ENCODE measurements at regions not wholly inside any gene's neighbourhood (a gene's known extent, or its start where the extent isn't known, plus 50 kb on each side); places are given as distances from the start of the nearest gene placed in this dataset.
A peak's percentile ranks its signal among the peaks of the same experiment; 100 is the strongest.
"Not testable (repeated sequence)": the region's sequence is repeated elsewhere in the genome, so short reads cannot be mapped to it uniquely, and the experiment has no call there.

DNA sequence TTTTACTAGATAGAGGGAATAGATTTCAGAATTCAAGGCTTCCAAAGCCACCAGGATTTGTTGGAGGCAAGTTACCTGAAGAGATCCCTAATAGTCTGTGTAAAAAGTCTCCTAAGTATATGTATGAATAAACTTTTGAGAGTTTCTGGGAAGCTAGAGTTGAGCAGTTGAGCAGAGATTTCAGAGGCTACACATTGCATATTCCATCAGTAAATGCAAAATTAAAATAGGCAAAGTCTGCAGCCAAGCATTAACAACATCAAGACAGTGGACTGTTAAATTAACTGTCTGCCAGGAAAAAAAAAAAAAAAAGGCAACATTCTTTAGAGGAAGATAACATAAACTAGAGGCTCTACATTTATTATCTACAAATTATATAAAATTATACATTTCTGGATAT, 420.4 kb upstream of the TMEFF2 start:
- DNase-seq (no peak), ATAC-seq (ENCODE audit: poor library complexity) (no peak)
- intact Hi-C loops (cut with DNase I) = no loop called here

DNA sequence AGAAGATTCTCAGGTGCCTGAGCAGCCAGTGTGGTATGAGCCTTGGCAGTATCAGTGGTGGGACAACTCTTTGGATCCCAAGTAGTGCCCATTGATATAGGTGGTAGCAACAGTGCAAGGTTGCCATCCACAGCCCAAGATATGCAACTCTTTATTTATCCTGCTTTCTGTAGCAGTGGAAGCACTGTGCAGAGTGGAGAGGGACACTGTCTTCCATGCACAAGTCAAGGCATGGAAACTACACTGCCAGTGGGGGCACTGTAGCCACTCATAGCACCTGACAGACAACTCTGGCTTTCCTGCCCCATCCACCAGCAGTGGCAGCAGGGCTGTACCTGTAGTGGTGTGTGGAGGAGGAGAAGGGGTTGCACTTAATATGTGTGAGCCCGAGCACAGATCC, 409.6 kb upstream of the TMEFF2 start:
- no peak for DNase-seq
- ATAC-seq (ENCODE audit: poor library complexity) = no peak
- intact Hi-C loops (cut with DNase I) = no loop called here

DNA sequence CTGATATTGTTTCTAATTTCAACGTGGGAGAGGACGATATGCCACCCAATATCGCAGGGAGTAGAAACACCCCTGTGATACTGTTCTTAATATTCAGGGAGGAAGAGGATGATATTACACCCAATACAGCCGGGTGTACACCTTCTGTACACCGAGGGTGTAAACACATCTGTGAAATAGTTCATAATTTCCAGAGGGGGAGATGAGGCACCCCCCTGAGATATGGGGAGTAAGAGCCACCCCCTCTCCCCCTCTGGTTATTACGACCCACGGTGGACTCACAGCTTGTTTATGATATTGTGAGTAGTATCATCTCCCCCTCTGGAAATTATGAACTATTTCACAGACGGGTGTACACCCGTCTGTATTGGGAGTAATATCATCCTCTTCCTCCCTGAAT, 403.9 kb upstream of the TMEFF2 start:
- intact Hi-C loops (cut with DNase I); ATAC-seq (ENCODE audit: poor library complexity); DNase-seq: not testable (repeated sequence)

GRCh38 chr2:192593561-192593960, 398.8 kb upstream of the TMEFF2 start:
- ATAC-seq (ENCODE audit: poor library complexity) (no peak), DNase-seq (no peak)
- intact Hi-C loops (cut with DNase I) = no loop called here

GRCh38 chr2:192591617-192592016, 396.9 kb upstream of the TMEFF2 start:
- no peak for DNase-seq
- no peak for ATAC-seq (ENCODE audit: poor library complexity)
- intact Hi-C loops (cut with DNase I) = no loop called here

GRCh38 chr2:192585418-192585817, 390.7 kb upstream of the TMEFF2 start:
- ATAC-seq (ENCODE audit: poor library complexity) (no peak), DNase-seq (no peak)
- intact Hi-C loops (cut with DNase I) = no loop called here

DNA sequence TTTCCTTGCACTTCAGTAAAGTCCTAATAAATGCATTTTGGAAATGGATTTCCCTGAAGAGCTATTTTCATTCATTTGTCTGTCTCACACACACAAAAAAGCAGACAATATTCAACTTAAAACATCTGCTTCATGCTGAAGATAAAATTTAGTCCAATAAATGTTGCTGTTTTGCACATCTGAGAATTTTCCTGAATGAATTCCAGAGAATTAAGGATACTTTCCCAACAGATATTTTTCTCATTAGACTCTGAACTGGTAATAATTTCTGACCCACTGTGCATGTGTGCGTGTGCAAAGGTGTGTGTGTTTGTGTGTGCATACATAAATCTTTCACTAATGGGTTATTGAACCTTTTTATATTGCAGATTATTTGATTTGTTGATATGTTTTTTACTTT, 390.2 kb upstream of the TMEFF2 start:
- ATAC-seq (ENCODE audit: poor library complexity) = no peak
- DNase-seq = no peak

GRCh38 chr2:192579965-192580700, 385.4 kb upstream of the TMEFF2 start:
- ATAC-seq (ENCODE audit: poor library complexity) (no peak), DNase-seq (no peak)
- intact Hi-C loops (cut with DNase I) = no loop called here

More for the DNA sequence above, 390.2 kb upstream of the TMEFF2 start:
- intact Hi-C loops (cut with DNase I) = no loop called here

GRCh38 chr2:192578780-192579179, 384.0 kb upstream of the TMEFF2 start:
- DNase-seq (no peak), ATAC-seq (ENCODE audit: poor library complexity) (no peak)
- intact Hi-C loops (cut with DNase I) = no loop called here

GRCh38 chr2:192577706-192578105, 383.0 kb upstream of the TMEFF2 start:
- ATAC-seq (ENCODE audit: poor library complexity) (no peak), DNase-seq (no peak)
- intact Hi-C loops (cut with DNase I) = no loop called here

DNA sequence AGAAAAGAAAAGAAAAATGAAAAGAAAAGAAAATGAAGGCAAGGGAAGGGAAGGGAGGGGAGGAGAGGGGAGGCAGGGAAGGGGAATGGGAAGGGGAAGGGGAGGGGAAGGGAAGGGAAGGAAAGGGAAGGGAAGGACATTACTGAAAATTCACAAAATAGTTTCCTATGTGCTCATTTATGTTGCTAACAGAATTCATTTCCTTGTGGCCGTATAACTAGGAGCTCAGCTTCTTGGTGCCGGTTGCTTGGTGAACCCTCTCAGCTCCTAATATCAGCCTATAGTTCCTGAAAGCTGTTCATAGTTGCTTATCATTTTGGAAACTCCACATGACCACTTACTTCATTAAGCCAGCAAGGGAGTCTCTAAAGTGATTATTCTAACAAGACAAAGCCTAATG, 379.8 kb upstream of the TMEFF2 start:
- no peak for ATAC-seq (ENCODE audit: poor library complexity)
- intact Hi-C loops (cut with DNase I) = no loop called here

DNA sequence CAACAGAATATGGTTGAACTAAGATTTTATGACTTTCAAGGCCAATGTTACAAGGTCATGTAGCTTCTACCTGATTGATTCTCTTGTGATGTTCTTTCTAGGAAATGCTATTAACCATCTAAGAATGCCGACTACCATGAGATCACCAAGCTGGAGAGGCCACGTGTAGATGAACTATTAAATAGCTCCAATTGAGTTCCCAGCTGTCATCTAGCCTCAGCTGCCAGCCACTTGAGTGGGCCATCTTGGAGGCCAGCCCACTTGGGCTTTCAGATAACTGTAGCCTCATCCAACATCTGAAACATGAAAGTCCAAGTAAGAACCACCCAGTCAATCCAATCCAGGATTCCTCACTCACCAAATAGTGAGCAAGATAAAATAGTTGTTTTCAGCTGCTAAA, 376.9 kb upstream of the TMEFF2 start:
- intact Hi-C loops (cut with DNase I) = no loop called here
- ATAC-seq (ENCODE audit: poor library complexity) = no peak

More for the DNA sequence above, 379.8 kb upstream of the TMEFF2 start:
- DNase-seq = no peak

DNA sequence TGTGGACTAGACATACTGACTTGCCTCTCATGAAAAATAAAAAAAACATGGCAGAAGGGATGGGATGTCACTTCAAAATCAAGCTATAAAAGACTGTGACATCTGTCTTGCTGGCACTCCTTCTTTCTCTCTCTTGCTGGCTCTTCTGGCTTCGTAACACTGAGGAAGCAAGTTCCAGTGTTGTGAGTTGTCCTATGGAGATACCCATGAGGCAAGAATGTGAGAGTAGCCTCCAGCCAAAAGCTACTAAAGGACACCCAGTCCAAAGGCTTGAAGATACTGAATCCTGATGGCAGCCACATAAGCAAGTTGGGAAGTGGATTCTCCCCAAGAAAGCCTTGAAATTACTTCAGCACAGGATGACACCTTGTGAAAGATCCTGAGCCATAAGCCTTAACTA, 376.1 kb upstream of the TMEFF2 start:
- intact Hi-C loops (cut with DNase I) = no loop called here
- DNase-seq (no peak), ATAC-seq (ENCODE audit: poor library complexity) (no peak)

More for the DNA sequence above, 376.9 kb upstream of the TMEFF2 start:
- DNase-seq = peak; percentile 10

- intact Hi-C loops (cut with DNase I) = no loop called here
- ATAC-seq (ENCODE audit: poor library complexity) (no peak), DNase-seq (no peak)
These were observed 372.1 kb upstream of the TMEFF2 start for GRCh38 chr2:192566863-192567262.

DNA sequence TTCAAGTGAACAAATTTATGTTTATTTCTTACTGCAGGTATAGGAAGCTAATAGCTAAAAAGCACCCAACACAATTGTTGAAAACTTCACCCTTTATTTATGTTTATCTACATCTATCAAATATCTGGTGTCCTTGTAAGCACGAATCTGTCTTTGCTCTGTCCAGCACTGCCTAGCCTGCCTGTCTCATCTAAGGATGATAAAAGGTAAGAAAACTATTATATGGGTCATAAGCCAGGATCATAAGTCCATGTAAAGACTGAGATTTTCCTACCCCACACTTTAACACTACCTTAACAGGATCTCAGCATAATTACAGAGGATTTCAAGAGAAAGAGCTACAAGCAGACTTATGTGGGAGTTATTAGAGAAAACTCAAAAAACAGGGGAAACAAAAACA, 365.6 kb upstream of the TMEFF2 start:
- intact Hi-C loops (cut with DNase I) = no loop called here
- DNase-seq (no peak), ATAC-seq (ENCODE audit: poor library complexity) (no peak)

GRCh38 chr2:192559587-192559986, 364.9 kb upstream of the TMEFF2 start:
- ATAC-seq (ENCODE audit: poor library complexity) = no peak
- intact Hi-C loops (cut with DNase I) = no loop called here
- DNase-seq = no peak

DNA sequence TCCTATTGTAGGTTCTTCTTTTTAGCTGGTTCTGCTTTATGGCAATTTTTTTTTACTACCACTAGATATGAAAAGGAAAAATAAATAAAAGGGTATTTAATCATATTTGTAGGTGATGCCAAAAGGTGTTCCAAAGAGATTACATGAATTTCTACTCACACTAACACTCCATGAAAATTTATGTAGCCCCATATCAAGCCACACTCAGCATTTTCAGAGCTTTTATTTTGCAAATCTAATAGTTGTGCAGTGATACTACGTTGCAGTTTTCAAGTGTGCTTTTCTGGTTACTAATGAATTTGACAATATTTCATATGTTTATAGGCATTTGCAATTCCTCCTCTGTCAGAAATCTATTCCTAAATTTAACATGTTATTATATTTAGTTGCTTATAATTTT, 363.9 kb upstream of the TMEFF2 start:
- DNase-seq = no peak
- no peak for ATAC-seq (ENCODE audit: poor library complexity)
- intact Hi-C loops (cut with DNase I) = no loop called here

DNA sequence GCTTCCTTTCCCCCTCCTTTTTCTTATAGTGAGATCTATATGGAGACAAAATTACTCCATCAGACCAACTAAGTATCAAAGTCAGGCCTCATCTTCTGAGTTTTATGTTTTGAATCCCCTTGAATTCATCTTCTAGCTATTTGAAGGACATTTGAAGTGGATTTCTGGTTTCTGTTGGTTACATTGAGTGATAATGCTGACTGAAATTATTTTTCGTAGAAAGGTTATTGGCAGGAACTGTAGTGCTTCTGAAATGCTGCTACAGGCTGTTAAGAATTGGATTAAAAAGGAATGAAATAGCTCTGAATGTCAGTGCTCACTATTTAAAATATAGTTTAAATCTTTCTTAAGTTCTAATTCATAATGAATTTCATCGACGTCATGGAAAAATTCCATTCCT, 361.0 kb upstream of the TMEFF2 start:
- intact Hi-C loops (cut with DNase I) = no loop called here
- ATAC-seq (ENCODE audit: poor library complexity) (no peak), DNase-seq (no peak)

- intact Hi-C loops (cut with DNase I) = no loop called here
- DNase-seq = no peak
- no peak for ATAC-seq (ENCODE audit: poor library complexity)
These were observed 357.0 kb upstream of the TMEFF2 start for GRCh38 chr2:192551760-192552159.

- intact Hi-C loops (cut with DNase I) = no loop called here
- DNase-seq = no peak
- no peak for ATAC-seq (ENCODE audit: poor library complexity)
These were observed 351.8 kb upstream of the TMEFF2 start for GRCh38 chr2:192546565-192546964.

- DNase-seq = no peak
- intact Hi-C loops (cut with DNase I) = no loop called here
These were observed 349.7 kb upstream of the TMEFF2 start for GRCh38 chr2:192544371-192544955.

More at GRCh38 chr2:192544371-192544955, 349.7 kb upstream of the TMEFF2 start:
- no peak for ATAC-seq (ENCODE audit: poor library complexity)
